OCI-LY7 (cell line): ENCODE measurements at regions not wholly inside any gene's neighbourhood (a gene's known extent, or its start where the extent isn't known, plus 50 kb on each side); places are given as distances from the start of the nearest gene placed in this dataset.

Experiments
- CTCF ChIP-seq: fragments of 200-600 bp; sonication (generic); conservative IDR thresholded peaks from 2 replicates; pipeline ENCODE4 v1.5.1; 2014; ENCODE audit warnings: mild to moderate bottlenecking, antibody characterized with exemption, low read length, moderate library complexity, mixed read lengths
- EZH2phosphoT487 ChIP-seq: fragments of 200-600 bp; sonication (generic); IDR thresholded peaks from 2 replicates; pipeline ENCODE4 v1.6.1; 2018; ENCODE audit warnings: low read depth, borderline replicate concordance, mild to moderate bottlenecking, mixed run types, antibody characterized with exemption, low read length, moderate library complexity, mixed read lengths

GRCh38 chr4:129672941-129673340 lies 577.0 kb downstream of the C4orf33 start:
- TF ChIP-seq CTCF (no peak), EZH2phosphoT487 (no peak)
